VCaP (cell line): ENCODE measurements at regions not wholly inside any gene's neighbourhood (a gene's known extent, or its start where the extent isn't known, plus 50 kb on each side); places are given as distances from the start of the nearest gene placed in this dataset.

ENCODE experiments used
- H3K27ac ChIP-seq: fragments of 450-650 bp; 2 replicates; pipeline ENCODE4 v1.5.1; 2017
- TF ChIP-seq, protein P1 (sequence below): fragments of 450-650 bp; conservative IDR thresholded peaks from 2 replicates; pipeline ENCODE4 v1.5.1; 2017; ENCODE audit warnings: mild to moderate bottlenecking, moderate library complexity

DNA sequence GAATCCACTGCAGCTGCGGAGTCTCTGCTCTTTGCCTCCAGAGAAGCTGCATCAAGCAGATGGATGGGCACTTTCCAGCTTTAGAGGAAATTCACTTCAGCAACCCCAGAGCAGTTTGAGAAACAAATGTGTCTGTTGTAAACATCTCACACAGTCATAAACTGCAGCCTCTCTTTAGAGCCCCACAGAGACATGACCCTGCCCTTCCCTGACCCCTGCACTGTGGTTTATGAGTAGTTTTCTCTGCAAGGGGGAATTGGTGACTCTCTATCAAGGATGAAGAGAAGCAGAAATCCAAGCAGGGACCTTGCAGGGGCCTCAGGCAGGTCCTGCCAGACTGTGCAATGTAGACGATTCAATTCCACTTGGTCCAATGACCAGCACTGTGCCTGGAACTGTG lies 160.2 kb downstream of the SH2D4B start:
- TF ChIP-seq, protein P1, sequence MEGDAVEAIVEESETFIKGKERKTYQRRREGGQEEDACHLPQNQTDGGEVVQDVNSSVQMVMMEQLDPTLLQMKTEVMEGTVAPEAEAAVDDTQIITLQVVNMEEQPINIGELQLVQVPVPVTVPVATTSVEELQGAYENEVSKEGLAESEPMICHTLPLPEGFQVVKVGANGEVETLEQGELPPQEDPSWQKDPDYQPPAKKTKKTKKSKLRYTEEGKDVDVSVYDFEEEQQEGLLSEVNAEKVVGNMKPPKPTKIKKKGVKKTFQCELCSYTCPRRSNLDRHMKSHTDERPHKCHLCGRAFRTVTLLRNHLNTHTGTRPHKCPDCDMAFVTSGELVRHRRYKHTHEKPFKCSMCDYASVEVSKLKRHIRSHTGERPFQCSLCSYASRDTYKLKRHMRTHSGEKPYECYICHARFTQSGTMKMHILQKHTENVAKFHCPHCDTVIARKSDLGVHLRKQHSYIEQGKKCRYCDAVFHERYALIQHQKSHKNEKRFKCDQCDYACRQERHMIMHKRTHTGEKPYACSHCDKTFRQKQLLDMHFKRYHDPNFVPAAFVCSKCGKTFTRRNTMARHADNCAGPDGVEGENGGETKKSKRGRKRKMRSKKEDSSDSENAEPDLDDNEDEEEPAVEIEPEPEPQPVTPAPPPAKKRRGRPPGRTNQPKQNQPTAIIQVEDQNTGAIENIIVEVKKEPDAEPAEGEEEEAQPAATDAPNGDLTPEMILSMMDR, result no peak
- no peak overlapping the region for H3K27ac ChIP-seq

DNA sequence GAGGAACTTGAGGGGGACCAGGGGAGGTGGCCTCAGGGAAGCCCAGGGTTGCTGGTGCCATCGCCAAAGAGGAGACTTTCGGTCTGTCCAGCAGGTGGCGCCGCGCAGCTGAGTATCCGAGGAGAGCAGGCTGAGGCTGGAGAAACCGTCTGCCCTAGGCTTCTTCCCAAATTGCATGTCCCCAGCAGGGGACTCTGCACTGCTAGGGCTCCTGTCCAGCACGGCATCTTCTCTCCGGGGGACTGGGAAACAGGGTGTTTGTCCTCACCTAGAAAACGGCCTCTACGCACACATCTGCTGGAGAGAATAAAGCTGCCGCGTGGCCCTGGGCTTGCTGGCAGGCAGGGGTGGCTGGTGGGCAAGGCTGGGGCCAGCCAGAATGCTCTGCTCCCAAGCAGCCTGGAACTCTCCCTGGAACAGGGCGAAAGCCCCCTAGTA lies 161.9 kb downstream of the SH2D4B start:
- TF ChIP-seq, protein P1, result peak; percentile 94
- no peak overlapping the region; the same call in 1 of the 2 replicates for H3K27ac ChIP-seq

DNA sequence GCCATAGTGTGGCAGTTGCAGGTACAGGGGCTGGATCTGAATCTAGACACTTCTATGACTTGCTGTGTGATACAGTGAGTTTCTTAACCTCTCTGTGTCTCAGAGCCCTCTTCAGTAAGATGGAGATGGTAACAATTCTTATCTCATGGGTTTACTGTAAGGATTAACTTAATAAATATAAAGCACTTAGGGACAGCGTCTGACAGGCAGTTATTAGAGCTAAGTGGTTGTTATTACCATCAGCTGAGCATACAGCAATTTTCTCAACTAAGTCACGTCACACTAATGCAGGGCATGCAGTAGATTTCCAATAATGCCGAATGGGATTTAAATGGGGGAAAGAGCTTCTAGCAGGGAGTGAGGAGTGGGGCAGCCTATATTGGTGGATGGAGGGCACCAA lies 162.6 kb downstream of the SH2D4B start:
- H3K27ac ChIP-seq, result no peak overlapping the region
- TF ChIP-seq, protein P1, result no peak

DNA sequence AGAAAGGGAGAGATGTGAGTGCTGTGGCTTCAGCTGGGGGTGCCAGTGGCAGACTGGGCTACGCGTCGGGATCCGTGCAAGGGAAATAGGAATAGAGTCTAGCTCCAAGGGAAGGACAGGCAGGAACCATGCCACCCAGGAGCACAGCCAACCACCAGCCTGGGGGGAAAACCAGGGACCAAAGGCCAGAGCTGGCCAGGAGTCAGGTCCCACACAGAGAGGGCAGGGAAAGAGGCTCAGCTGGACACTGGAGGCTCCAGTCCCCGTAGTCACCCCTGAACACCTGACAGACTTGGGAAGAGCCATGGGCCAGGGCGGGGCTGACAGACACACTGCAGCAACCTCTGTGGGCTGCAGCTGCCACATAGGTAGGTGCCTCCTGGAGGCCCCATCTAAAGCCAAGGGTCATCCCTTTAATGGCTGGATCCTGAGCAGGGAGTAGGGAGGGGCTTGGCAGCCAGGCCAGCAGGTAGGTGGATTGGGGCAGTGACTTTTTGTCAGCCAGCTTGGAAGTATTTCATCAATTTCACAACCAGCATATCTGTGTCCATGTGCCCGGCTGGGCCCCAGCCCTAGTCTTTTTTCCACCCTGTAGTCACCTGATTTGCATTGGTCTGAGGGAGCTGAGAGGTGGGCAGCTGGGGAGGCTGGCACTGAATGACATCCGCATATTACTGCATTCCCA lies 163.2 kb downstream of the SH2D4B start:
- H3K27ac ChIP-seq, result no peak overlapping the region
- TF ChIP-seq, protein P1, result no peak

DNA sequence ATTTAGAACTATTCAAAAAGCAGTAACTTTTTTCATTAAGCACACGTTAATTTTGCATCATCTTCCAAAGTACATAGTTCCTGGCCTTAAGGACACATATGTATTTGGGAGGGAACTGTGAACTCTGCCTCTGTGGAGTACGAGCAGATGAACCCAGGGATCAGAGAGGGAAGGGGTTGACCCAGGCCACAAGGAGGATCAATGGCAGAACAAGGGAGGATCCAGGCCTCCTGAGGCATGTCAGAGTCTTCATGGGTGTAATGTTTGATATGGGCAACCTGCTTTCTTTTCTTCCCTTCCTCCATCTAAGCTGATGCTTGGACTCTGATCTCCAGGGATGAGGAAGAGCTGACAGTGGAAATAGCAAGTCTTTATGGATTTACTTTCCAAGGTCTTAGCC lies 164.0 kb downstream of the SH2D4B start:
- H3K27ac ChIP-seq, result no peak overlapping the region
- TF ChIP-seq, protein P1, result no peak

DNA sequence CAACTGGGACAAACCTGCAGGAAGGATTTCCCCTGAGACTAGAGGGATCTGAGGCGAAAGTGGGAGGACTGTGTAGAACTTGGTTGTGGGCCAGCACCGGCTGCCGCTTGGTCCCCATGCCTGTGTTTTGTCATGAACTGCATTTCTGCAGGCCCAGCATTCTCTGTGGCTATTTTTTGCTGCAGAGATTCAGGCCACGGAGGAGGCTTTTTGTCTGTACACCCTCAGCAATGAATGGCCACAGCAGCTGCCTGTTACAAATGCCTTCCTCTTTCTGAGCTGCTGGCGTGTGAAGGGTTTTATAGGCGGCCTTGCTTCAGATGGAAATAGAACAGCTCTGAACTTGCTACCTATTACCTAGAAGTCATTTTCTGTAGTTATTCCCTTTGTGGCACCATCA lies 164.4 kb downstream of the SH2D4B start:
- TF ChIP-seq, protein P1, result no peak
- H3K27ac ChIP-seq, result no peak overlapping the region

DNA sequence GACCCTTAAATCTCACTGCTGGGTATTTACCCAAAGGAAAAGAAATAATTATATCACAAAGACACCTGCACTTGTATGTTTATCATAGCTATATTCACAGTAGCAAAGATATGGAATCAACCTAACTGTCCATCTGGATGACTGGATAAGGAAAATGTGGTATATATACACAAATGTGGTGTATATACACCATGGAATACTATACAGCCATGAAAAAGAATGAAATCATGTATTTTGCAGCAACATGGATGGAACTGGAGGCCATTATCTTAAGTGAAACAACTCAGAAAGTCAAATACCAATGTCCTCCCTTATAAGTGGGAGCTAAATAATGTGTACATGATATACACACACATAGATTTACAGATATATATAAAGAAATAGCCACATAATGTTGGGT lies 168.2 kb downstream of the SH2D4B start:
- H3K27ac ChIP-seq, result no peak overlapping the region
- TF ChIP-seq, protein P1, result no peak
